ENCODE measurements at regions not wholly inside any gene's neighbourhood (a gene's known extent, or its start where the extent isn't known, plus 50 kb on each side); places are given as distances from the start of the nearest gene placed in this dataset.

DNA sequence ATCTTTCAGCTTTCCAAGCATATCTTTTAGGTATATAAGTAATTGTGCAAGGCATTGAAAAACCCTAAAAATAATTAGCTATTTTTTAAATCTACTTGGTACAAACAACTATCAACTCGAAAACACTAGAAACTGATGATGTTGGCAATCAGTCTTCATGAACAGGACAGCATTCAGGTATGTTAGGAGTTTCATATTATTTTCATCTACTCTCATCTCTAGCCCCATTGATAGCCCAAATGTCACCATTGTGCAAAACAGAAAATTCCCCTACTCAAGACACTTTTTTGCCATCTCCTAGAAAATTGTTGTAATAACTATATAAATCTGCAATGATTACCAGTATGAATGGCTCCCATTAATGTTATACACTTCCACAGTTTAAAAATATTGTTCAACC, 144.5 kb upstream of the KRAS start:
- TF ChIP-seq, protein P1, sequence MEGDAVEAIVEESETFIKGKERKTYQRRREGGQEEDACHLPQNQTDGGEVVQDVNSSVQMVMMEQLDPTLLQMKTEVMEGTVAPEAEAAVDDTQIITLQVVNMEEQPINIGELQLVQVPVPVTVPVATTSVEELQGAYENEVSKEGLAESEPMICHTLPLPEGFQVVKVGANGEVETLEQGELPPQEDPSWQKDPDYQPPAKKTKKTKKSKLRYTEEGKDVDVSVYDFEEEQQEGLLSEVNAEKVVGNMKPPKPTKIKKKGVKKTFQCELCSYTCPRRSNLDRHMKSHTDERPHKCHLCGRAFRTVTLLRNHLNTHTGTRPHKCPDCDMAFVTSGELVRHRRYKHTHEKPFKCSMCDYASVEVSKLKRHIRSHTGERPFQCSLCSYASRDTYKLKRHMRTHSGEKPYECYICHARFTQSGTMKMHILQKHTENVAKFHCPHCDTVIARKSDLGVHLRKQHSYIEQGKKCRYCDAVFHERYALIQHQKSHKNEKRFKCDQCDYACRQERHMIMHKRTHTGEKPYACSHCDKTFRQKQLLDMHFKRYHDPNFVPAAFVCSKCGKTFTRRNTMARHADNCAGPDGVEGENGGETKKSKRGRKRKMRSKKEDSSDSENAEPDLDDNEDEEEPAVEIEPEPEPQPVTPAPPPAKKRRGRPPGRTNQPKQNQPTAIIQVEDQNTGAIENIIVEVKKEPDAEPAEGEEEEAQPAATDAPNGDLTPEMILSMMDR (IDR thresholded peaks at IDR 0.05), result no peak
- no peak for TF ChIP-seq POLR2A (IDR thresholded peaks at IDR 0.05)
